ENCODE measurements at regions not wholly inside any gene's neighbourhood (a gene's known extent, or its start where the extent isn't known, plus 50 kb on each side); places are given as distances from the start of the nearest gene placed in this dataset.

DNA sequence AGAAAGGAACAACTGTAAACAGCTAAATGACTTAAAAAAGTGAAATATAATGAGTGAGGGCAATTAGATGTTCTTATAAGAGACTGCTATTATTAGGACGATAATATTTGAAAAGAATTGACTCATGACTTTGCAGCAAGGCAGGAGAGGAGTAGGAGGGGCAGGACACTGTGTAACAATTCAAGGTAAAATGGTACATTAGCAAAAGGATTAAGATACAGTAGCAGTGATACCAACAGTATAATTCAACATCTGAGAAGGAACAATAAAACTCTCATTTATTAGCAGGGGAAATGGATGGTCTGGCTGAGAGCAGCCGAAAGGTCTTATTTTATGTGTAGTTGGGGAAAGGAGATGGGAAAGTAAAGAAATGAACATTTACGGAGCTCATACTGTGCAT, 315.5 kb upstream of the BOD1L1 start:
- H4K8ac ChIP-seq (ENCODE audit: extremely low read depth, insufficient read depth, low read length) = no peak overlapping the region
- H4K5ac ChIP-seq (ENCODE audit: insufficient read length, low read depth, low read length) = no peak overlapping the region
- H3K56ac ChIP-seq (replicated peaks; ENCODE audit: insufficient read length, low read depth, low read length) = no peak overlapping the region
- 93% methylated on average over 3 of the region's 3 CpGs; no CpG with 5 or more reads in 1 of the 2 experiments for WGBS, 2 experiments (ENCODE audit: extremely low coverage in 1 of 2, insufficient coverage in 1 of 2, insufficient read length in 1 of 2, insufficient replicate concordance in 2 of 2, low coverage in 1 of 2, low lambda C conversion rate in 2 of 2, missing lambda C conversion rate in 1 of 2)
- H3K4me1 ChIP-seq (replicated peaks in 1 of 4; ENCODE audit: control insufficient read depth in 3 of 4, insufficient read depth in 4 of 4, low read length in 3 of 4) = no peaks in the 10 kb centered on the region; a peak in 1 of 7 replicates
- no peak overlapping the region for H2BK5ac ChIP-seq (ENCODE audit: low read depth, low read length)
- no peaks in the 10 kb centered on the region for H3K27me3 ChIP-seq (replicated peaks in 1 of 4; ENCODE audit: control insufficient read depth in 3 of 4, extremely low read depth in 1 of 4, insufficient read depth in 3 of 4, low read length in 3 of 4)
- H2BK15ac ChIP-seq (ENCODE audit: low read length) = no peak overlapping the region
- H2BK20ac ChIP-seq (ENCODE audit: low read length) = no peak overlapping the region
- H2BK120ac ChIP-seq (replicated peaks; ENCODE audit: low read depth, low read length) = no peak overlapping the region
- H4K91ac ChIP-seq (replicated peaks; ENCODE audit: insufficient read length, low read length) = no peak overlapping the region
- no peak for TF ChIP-seq POLR2AphosphoS5 (IDR thresholded peaks at IDR 0.05; ENCODE audit: low read depth, low read length)
- TF ChIP-seq SIX5 (IDR thresholded peaks at IDR 0.05; ENCODE audit: low read depth, low read length) = no peak
- TF ChIP-seq RBBP5 (IDR thresholded peaks at IDR 0.05; ENCODE audit: borderline replicate concordance, low read depth, low read length) = no peak
- no peak for TF ChIP-seq EGR1 (IDR thresholded peaks at IDR 0.05; ENCODE audit: borderline replicate concordance, low read depth, low read length)
- no peak for TF ChIP-seq BCL11A (IDR thresholded peaks at IDR 0.05; ENCODE audit: low read depth in 2 of 2, low read length in 2 of 2)
- TF ChIP-seq GTF2F1 (IDR thresholded peaks at IDR 0.05; ENCODE audit: borderline replicate concordance, low read depth, low read length) = no peak
- no peak for TF ChIP-seq CEBPB (IDR thresholded peaks at IDR 0.05; ENCODE audit: low read depth, low read length)
- no peak for TF ChIP-seq CTCF (IDR thresholded peaks at IDR 0.05; ENCODE audit: control extremely low read depth in 1 of 3, insufficient read depth in 1 of 3, low read depth in 1 of 3, low read length in 3 of 3)
- no peak for TF ChIP-seq KDM4A (IDR thresholded peaks at IDR 0.05; ENCODE audit: low read depth, low read length, severe bottlenecking)
- no peak for TF ChIP-seq TEAD4 (IDR thresholded peaks at IDR 0.05; ENCODE audit: low read depth, low read length)
- TF ChIP-seq CHD2 (IDR thresholded peaks at IDR 0.05; ENCODE audit: low read length) = no peak
- TF ChIP-seq HDAC6 (IDR thresholded peaks at IDR 0.05; ENCODE audit: low read depth, low read length) = no peak
- TF ChIP-seq JUN (IDR thresholded peaks at IDR 0.05; ENCODE audit: low read depth, low read length) = no peak
- no peak overlapping the region for H2AFZ ChIP-seq (ENCODE audit: low read length)
- H3K27ac ChIP-seq (ENCODE audit: low read depth, low read length) = no peak overlapping the region
- H4K20me1 ChIP-seq (replicated peaks in 1 of 2; ENCODE audit: control insufficient read depth in 1 of 2, insufficient read depth in 2 of 2, low read length in 2 of 2) = no peaks in the 10 kb centered on the region
- ChIA-PET CTCF (ENCODE audit: partially characterized antibody) (no interaction called here), POLR2A (ENCODE audit: partially characterized antibody) (no interaction called here)
- no peak overlapping the region for H2AK5ac ChIP-seq (ENCODE audit: low read depth, low read length)
- no peak overlapping the region for H2BK12ac ChIP-seq (ENCODE audit: low read depth, low read length)
- H3K79me1 ChIP-seq (ENCODE audit: low read depth, low read length) = no peaks in the 10 kb centered on the region
- H3K14ac ChIP-seq (ENCODE audit: insufficient read length) = no peak overlapping the region
- FAIRE-seq (no peak), DNase-seq (ENCODE audit: low read depth in 1 of 2, low spot score in 2 of 2) (no peak)
- no peaks in the 10 kb centered on the region for H3K9me3 ChIP-seq (ENCODE audit: insufficient read depth in 2 of 2, low read depth in 1 of 2, low read length in 1 of 2)
- H3K18ac ChIP-seq (ENCODE audit: extremely low read depth, low read length) = no peak overlapping the region
- H3K9ac ChIP-seq (replicated peaks in 1 of 4; ENCODE audit: extremely low read depth in 1 of 4, low read depth in 3 of 4, low read length in 3 of 4) = no peak overlapping the region
- H3K23me2 ChIP-seq (ENCODE audit: low read depth, low read length) = no peaks in the 10 kb centered on the region
- no peak overlapping the region for H3K4me3 ChIP-seq (ENCODE audit: extremely low read depth in 1 of 4, insufficient read depth in 2 of 4, low read depth in 3 of 4, low read length in 4 of 4)
- no peak overlapping the region for H3K4me2 ChIP-seq (ENCODE audit: insufficient read depth in 1 of 2, low read depth in 2 of 2, low read length in 2 of 2)
- H3K79me2 ChIP-seq (ENCODE audit: control insufficient read depth in 1 of 2, insufficient read depth in 2 of 2, low read length in 2 of 2) = no peaks in the 10 kb centered on the region
- H3K36me3 ChIP-seq (ENCODE audit: control insufficient read depth in 2 of 4, insufficient read depth in 4 of 4, low read length in 3 of 4) = no peaks in the 10 kb centered on the region
- H3K23ac ChIP-seq (ENCODE audit: insufficient read length) = no peak overlapping the region
- no peak overlapping the region for H3K4ac ChIP-seq (replicated peaks; ENCODE audit: insufficient read length, low read depth, low read length)

Measured in H1 (cell line).